Naive thymus-derived CD4-positive, alpha-beta T cell (primary cell): ENCODE measurements at regions not wholly inside any gene's neighbourhood (a gene's known extent, or its start where the extent isn't known, plus 50 kb on each side); places are given as distances from the start of the nearest gene placed in this dataset.

ENCODE experiments used
- ATAC-seq: fragments of 150-1000 bp; cut with Tn5 transposase; 2 replicates; pipeline ENCODE4 v1.10.0; 2021; ENCODE audit warnings: mild to moderate bottlenecking, moderate library complexity
- CTCF ChIA-PET: fragments of 350-600 bp; sonication (Branson Sonifier 250); formaldehyde crosslinking; loops from one replicate; lab custom pipeline; 2021; ENCODE audit warnings: antibody characterized with exemption; lab: Charles Lee
- POLR2A ChIA-PET: fragments of 350-600 bp; sonication (Branson Sonifier 250); formaldehyde crosslinking; loops from one replicate; lab custom pipeline; 2021; ENCODE audit warnings: antibody characterized with exemption, inconsistent platforms; lab: Charles Lee
- DNase-seq, 9 donors: peaks; one replicate each; pipeline versions ENCODE4 v3.0.0 to v3.0.0-alpha.2; 2020 to 2022; ENCODE audit warnings: mixed read lengths in 1 of 9
- H3K27ac ChIP-seq: one replicate; pipeline ENCODE4 v1.7.0; 2013; ENCODE audit warnings: mild to moderate bottlenecking, low read depth, low read length, moderate library complexity
- H3K27me3 ChIP-seq, 2 donors: one replicate each; pipeline ENCODE4 v1.7.0; 2013; ENCODE audit warnings: low read length in 2 of 2, mild to moderate bottlenecking in 2 of 2, moderate library complexity in 2 of 2; ENCODE audit not compliant: control insufficient read depth in 2 of 2, insufficient read depth in 2 of 2
- H3K36me3 ChIP-seq, 3 experiments: 1 replicate in 2 of 3; 2 replicates in 1 of 3; pipeline ENCODE4 v1.7.0; 2013; ENCODE audit warnings: low read length in 3 of 3, mild to moderate bottlenecking in 3 of 3, moderate library complexity in 1 of 3; ENCODE audit not compliant: insufficient read depth in 3 of 3, control insufficient read depth in 2 of 3
- H3K4me1 ChIP-seq, 2 donors: one replicate each; pipeline ENCODE4 v1.7.0; 2013; ENCODE audit warnings: low read length in 2 of 2, mild to moderate bottlenecking in 2 of 2, moderate library complexity in 1 of 2; ENCODE audit not compliant: control insufficient read depth in 2 of 2, insufficient read depth in 2 of 2
- H3K4me3 ChIP-seq: 2 replicates; pipeline ENCODE4 v1.7.0; 2013; ENCODE audit warnings: mild to moderate bottlenecking, low read length
- H3K9me3 ChIP-seq, 3 experiments: 1 replicate in 2 of 3; 2 replicates in 1 of 3; pipeline ENCODE4 v1.7.0; 2013; ENCODE audit warnings: low read length in 3 of 3; ENCODE audit not compliant: control insufficient read depth in 2 of 3
- H3K27ac Mint-ChIP-seq, 9 donors: one replicate each; pipeline ENCODE4 v1.8.0; 2020 to 2022; ENCODE audit warnings: mixed read lengths in 9 of 9, mild to moderate bottlenecking in 8 of 9, moderate library complexity in 5 of 9, inconsistent platforms in 2 of 9
- H3K27me3 Mint-ChIP-seq, 5 donors: one replicate each; pipeline ENCODE4 v1.8.0; 2021 to 2022; ENCODE audit warnings: mixed read lengths in 5 of 5, mild to moderate bottlenecking in 1 of 5
- H3K36me3 Mint-ChIP-seq, 5 donors: one replicate each; pipeline ENCODE4 v1.8.0; 2020 to 2022; ENCODE audit warnings: mixed read lengths in 5 of 5, mild to moderate bottlenecking in 3 of 5, inconsistent platforms in 1 of 5
- H3K4me1 Mint-ChIP-seq, 7 donors: one replicate each; pipeline ENCODE4 v1.8.0; 2020 to 2022; ENCODE audit warnings: mixed read lengths in 7 of 7, mild to moderate bottlenecking in 3 of 7, inconsistent platforms in 1 of 7
- H3K4me3 Mint-ChIP-seq, 10 donors: one replicate each; pipeline ENCODE4 v1.8.0; 2020 to 2022; ENCODE audit warnings: mild to moderate bottlenecking in 10 of 10, mixed read lengths in 10 of 10, moderate library complexity in 6 of 10, inconsistent platforms in 2 of 10
- H3K9me3 Mint-ChIP-seq, 11 donors: one replicate each; pipeline ENCODE4 v1.8.0; 2020 to 2022; ENCODE audit warnings: mixed read lengths in 11 of 11, mild to moderate bottlenecking in 4 of 11, inconsistent platforms in 1 of 11, moderate library complexity in 1 of 11
- intact Hi-C, 2 donors: fragments of 100-400 bp; cut with micrococcal nuclease; formaldehyde crosslinking; loops; one replicate each; pipeline ENCODE4 v1.15.1; 2023

DNA sequence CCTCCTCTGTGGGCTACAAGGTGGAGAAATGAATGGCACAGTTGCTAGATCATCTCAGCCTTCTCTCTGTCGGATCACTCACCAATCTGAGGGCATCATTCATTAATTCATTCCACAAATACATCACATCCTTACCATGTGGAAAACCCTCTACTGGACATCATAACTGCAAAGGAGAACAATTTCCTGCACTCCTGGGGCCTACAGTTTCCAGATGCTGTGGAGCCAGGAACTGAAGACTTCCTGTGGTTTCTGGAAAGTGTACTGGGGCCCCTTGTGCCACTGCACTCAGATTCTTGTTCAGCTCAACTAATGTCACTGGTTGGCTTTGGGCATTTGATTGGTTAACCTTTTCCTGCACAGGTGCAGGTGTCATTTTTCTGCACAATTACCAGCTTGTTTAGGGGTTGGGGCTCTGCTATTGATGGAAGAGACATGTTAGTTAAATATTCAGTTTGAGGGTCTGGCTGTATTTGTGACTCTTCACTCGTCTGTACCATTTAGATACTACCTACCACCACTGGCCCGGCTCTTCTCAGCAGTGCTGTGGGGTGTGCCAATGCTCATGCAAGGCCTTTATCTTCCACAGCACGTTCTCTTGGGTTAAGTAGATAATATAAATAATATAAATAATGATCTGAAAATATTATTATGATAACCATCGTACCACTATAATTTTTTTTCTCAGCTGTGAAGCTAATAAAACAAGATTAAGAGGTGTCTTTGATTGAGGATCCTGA lies 427.3 kb downstream of the TSN start:
- H3K27me3 Mint-ChIP-seq: peaks cover 0 to 23% (median 4%) of the 10 kb centered on the region in 5 donors
- Histone ChIP-seq H3K9me3 (no peaks in the 10 kb centered on the region), H3K36me3 (no peaks in the 10 kb centered on the region), H3K27me3 (no peaks in the 10 kb centered on the region), H3K27ac (no peak overlapping the region), H3K4me1 (no peaks in the 10 kb centered on the region), H3K4me3 (no peak overlapping the region)
- ChIA-PET CTCF (no interaction called here), POLR2A (no interaction called here)
- ATAC-seq (no peak), DNase-seq (no peak)
- H3K27ac Mint-ChIP-seq: no peak overlapping the region
- H3K36me3 Mint-ChIP-seq: no peaks in the 10 kb centered on the region
- intact Hi-C loops: no loop called here
- peaks cover 0 to 5% (median 0%) of the 10 kb centered on the region in 11 donors for H3K9me3 Mint-ChIP-seq
- peaks cover 0 to 5% (median 0%) of the 10 kb centered on the region in 7 donors for H3K4me1 Mint-ChIP-seq
- no peak overlapping the region for H3K4me3 Mint-ChIP-seq

GRCh38 chr2:122183890-122184289 lies 428.4 kb downstream of the TSN start:
- peaks cover 0 to 5% (median 0%) of the 10 kb centered on the region in 7 donors for H3K4me1 Mint-ChIP-seq

DNA sequence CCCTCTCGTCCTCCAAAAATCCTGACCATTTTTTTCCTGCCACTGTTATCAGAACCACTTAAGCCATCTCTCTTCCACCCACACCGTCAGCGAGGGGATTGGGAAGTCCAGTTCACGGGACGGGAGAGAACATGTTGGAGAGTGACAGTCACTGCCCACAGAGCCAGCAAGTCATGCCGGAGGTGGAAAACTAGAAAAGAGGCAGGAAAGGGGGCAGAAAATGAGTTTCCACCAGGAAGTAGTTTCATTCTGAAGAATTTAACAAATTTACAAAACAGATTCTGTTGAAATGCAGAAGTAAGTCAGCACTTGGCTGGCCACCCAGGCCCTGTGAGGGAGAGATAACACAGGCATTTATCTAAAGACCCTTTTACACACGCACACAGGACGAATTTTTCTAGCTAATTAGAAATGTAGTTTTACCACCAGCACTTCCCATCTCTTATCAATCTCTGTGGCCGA lies 431.3 kb downstream of the TSN start:
- no peak overlapping the region for H3K4me3 Mint-ChIP-seq

More at GRCh38 chr2:122183890-122184289, 428.4 kb downstream of the TSN start:
- Mint-ChIP-seq H3K27ac (no peak overlapping the region), H3K9me3 (peaks cover 0 to 5% (median 0%) of the 10 kb centered on the region in 11 donors), H3K4me3 (no peak overlapping the region), H3K27me3 (peaks cover 2 to 23% (median 6%) of the 10 kb centered on the region in 5 donors), H3K36me3 (no peaks in the 10 kb centered on the region)
- intact Hi-C loops: no loop called here
- no peak overlapping the region for H3K27ac ChIP-seq
- DNase-seq (no peak), ATAC-seq (no peak)
- POLR2A ChIA-PET: no interaction called here
- no peaks in the 10 kb centered on the region for H3K27me3 ChIP-seq
- no peak overlapping the region for H3K4me3 ChIP-seq
- H3K36me3 ChIP-seq: no peaks in the 10 kb centered on the region
- H3K4me1 ChIP-seq: no peaks in the 10 kb centered on the region
- H3K9me3 ChIP-seq: no peaks in the 10 kb centered on the region
- CTCF ChIA-PET: no interaction called here

DNA sequence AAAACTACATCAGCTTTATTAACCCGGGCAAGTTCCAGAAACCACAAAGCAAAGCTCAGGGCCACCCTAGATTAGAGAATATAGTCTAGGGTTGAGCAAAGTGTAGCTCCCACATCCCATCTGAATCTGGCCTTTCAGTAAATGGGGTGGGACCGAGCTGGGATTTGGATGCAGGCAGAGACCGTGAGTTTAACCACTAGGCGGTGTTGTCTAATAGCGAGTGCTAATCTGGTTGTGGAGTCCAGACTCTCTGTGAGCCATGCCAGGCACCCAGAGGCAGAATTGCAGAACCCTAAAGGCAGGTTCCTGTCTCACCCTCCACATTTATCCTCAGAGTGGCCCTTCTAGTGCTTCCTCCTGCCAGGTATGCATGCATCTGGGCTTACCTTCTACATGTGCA lies 435.9 kb downstream of the TSN start:
- H3K9me3 ChIP-seq: no peaks in the 10 kb centered on the region
- no peak overlapping the region for H3K27ac ChIP-seq
- peaks cover 0 to 5% (median 0%) of the 10 kb centered on the region in 7 donors for H3K4me1 Mint-ChIP-seq
- no peaks in the 10 kb centered on the region for H3K4me1 ChIP-seq
- no peaks in the 10 kb centered on the region for H3K36me3 ChIP-seq
- no peak overlapping the region for H3K4me3 Mint-ChIP-seq
- no peak overlapping the region for H3K27ac Mint-ChIP-seq
- H3K36me3 Mint-ChIP-seq: no peaks in the 10 kb centered on the region
- ATAC-seq (no peak), DNase-seq (no peak)
- peaks cover 0 to 3% (median 0%) of the 10 kb centered on the region in 11 donors for H3K9me3 Mint-ChIP-seq
- CTCF ChIA-PET: no interaction called here
- POLR2A ChIA-PET: no interaction called here
- H3K4me3 ChIP-seq: no peak overlapping the region
- peaks cover 2 to 33% (median 6%) of the 10 kb centered on the region in 5 donors for H3K27me3 Mint-ChIP-seq
- intact Hi-C loops: no loop called here
- no peaks in the 10 kb centered on the region for H3K27me3 ChIP-seq

More for the DNA sequence above, 431.3 kb downstream of the TSN start:
- Histone ChIP-seq H3K36me3 (no peaks in the 10 kb centered on the region), H3K9me3 (no peaks in the 10 kb centered on the region), H3K27me3 (no peaks in the 10 kb centered on the region), H3K4me3 (no peak overlapping the region), H3K4me1 (no peaks in the 10 kb centered on the region), H3K27ac (no peak overlapping the region)
- Mint-ChIP-seq H3K36me3 (no peaks in the 10 kb centered on the region), H3K9me3 (peaks cover 0 to 2% (median 0%) of the 10 kb centered on the region in 11 donors), H3K27me3 (peaks cover 2 to 31% (median 6%) of the 10 kb centered on the region in 5 donors), H3K27ac (no peak overlapping the region), H3K4me1 (peaks cover 0 to 3% (median 0%) of the 10 kb centered on the region in 7 donors)
- DNase-seq (no peak), ATAC-seq (no peak)
- ChIA-PET POLR2A (no interaction called here), CTCF (no interaction called here)
- intact Hi-C loops: no loop called here

GRCh38 chr2:122193622-122194021 lies 438.2 kb downstream of the TSN start:
- intact Hi-C loops: no loop called here
- no peak for ATAC-seq

DNA sequence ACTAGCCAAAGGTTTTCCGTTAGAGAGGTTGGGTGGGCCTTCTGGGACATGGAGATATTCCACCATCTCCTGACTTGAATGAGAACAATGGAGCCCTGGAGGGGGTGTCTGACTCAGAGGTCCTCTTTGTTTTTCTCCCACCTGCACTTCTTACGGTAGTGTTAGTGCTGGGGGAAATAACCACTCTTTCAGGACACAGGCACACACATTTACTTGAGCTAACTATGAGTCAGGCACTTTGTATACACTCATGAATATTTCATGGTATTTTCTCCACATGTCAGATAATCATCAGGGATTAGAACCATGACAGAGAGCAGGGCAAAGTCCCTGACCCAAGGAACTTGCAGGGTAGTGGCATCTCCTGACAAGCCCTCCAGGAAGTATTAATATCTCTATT lies 439.1 kb downstream of the TSN start:
- Mint-ChIP-seq H3K4me3 (no peak overlapping the region), H3K4me1 (peaks cover 0 to 2% (median 0%) of the 10 kb centered on the region in 7 donors), H3K27me3 (peaks cover 0 to 16% (median 0%) of the 10 kb centered on the region in 5 donors), H3K36me3 (no peaks in the 10 kb centered on the region), H3K9me3 (peaks cover 0 to 4% (median 0%) of the 10 kb centered on the region in 11 donors), H3K27ac (no peak overlapping the region)
- Histone ChIP-seq H3K27me3 (no peaks in the 10 kb centered on the region), H3K9me3 (no peaks in the 10 kb centered on the region), H3K27ac (no peak overlapping the region), H3K36me3 (no peaks in the 10 kb centered on the region), H3K4me3 (no peak overlapping the region), H3K4me1 (no peaks in the 10 kb centered on the region)
- CTCF ChIA-PET: no interaction called here
- DNase-seq (no peak), ATAC-seq (no peak)
- POLR2A ChIA-PET: no interaction called here
- intact Hi-C loops: no loop called here

More at GRCh38 chr2:122193622-122194021, 438.2 kb downstream of the TSN start:
- H3K27ac ChIP-seq: no peak overlapping the region
- no peaks in the 10 kb centered on the region for H3K27me3 ChIP-seq
- H3K27ac Mint-ChIP-seq: no peak overlapping the region
- H3K9me3 Mint-ChIP-seq: peaks cover 0 to 3% (median 0%) of the 10 kb centered on the region in 11 donors
- no peaks in the 10 kb centered on the region for H3K9me3 ChIP-seq
- H3K36me3 ChIP-seq: no peaks in the 10 kb centered on the region
- ChIA-PET CTCF (no interaction called here), POLR2A (no interaction called here)
- H3K4me3 ChIP-seq: no peak overlapping the region
- DNase-seq: no peak
- H3K4me3 Mint-ChIP-seq: no peak overlapping the region
- H3K4me1 Mint-ChIP-seq: peaks cover 0 to 2% (median 0%) of the 10 kb centered on the region in 7 donors
- H3K27me3 Mint-ChIP-seq: peaks cover 0 to 16% (median 0%) of the 10 kb centered on the region in 5 donors
- H3K36me3 Mint-ChIP-seq: no peaks in the 10 kb centered on the region
- no peaks in the 10 kb centered on the region for H3K4me1 ChIP-seq

DNA sequence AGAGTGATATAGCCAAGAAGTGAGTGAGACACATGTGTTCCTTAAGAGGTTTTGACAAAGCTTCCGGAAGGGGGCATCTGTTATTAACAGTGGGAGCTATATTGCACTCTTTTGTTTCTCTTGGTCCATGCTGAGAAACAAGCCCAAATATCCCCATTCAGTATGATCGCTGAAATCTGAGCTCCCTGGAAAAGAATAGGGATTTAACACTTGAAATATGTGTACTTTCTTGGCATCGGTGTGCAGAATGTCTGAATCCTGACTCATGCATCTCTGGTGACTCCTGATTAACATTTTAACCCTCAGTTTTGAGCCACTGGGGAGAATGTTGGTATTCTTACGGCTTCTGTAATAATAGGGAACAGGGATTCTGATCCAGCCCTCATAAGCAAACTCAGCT lies 448.1 kb downstream of the TSN start:
- CTCF ChIA-PET: no interaction called here
- no peaks in the 10 kb centered on the region for H3K9me3 ChIP-seq
- Mint-ChIP-seq H3K36me3 (no peaks in the 10 kb centered on the region), H3K4me3 (no peak overlapping the region), H3K27ac (no peak overlapping the region), H3K4me1 (no peaks in the 10 kb centered on the region), H3K27me3 (peaks cover 0 to 17% (median 4%) of the 10 kb centered on the region in 5 donors), H3K9me3 (peaks cover 0 to 7% (median 0%) of the 10 kb centered on the region in 11 donors)
- POLR2A ChIA-PET: no interaction called here
- H3K27ac ChIP-seq: no peak overlapping the region
- no peak overlapping the region for H3K4me3 ChIP-seq
- DNase-seq (no peak), ATAC-seq (no peak)
- intact Hi-C loops: no loop called here
- H3K36me3 ChIP-seq: no peaks in the 10 kb centered on the region
- no peaks in the 10 kb centered on the region for H3K27me3 ChIP-seq
- H3K4me1 ChIP-seq: no peaks in the 10 kb centered on the region
